Gastroesophageal sphincter (tissue), 2 donors: ENCODE measurements at regions not wholly inside any gene's neighbourhood (a gene's known extent, or its start where the extent isn't known, plus 50 kb on each side); places are given as distances from the start of the nearest gene placed in this dataset.

Experiments
- EP300 ChIP-seq: sonication (generic); formaldehyde crosslinking; IDR thresholded peaks from one replicate; pipeline ENCODE4 v1.6.1; 2017; ENCODE audit warnings: antibody characterized with exemption, mild to moderate bottlenecking
- POLR2A ChIP-seq, 2 donors: fragments of 450-650 bp; IDR thresholded peaks; one replicate each; pipeline ENCODE4 v1.6.1; 2017; ENCODE audit warnings: antibody characterized with exemption in 2 of 2, mild to moderate bottlenecking in 2 of 2, moderate library complexity in 1 of 2

- no peak for TF ChIP-seq POLR2A (IDR thresholded peaks at IDR 0.05)
- TF ChIP-seq EP300: no peak
Measured at GRCh38 chr22:34010259-34010658, 90.0 kb upstream of the LARGE1 start.
